ENCODE measurements at regions not wholly inside any gene's neighbourhood (a gene's known extent, or its start where the extent isn't known, plus 50 kb on each side); places are given as distances from the start of the nearest gene placed in this dataset.

DNA sequence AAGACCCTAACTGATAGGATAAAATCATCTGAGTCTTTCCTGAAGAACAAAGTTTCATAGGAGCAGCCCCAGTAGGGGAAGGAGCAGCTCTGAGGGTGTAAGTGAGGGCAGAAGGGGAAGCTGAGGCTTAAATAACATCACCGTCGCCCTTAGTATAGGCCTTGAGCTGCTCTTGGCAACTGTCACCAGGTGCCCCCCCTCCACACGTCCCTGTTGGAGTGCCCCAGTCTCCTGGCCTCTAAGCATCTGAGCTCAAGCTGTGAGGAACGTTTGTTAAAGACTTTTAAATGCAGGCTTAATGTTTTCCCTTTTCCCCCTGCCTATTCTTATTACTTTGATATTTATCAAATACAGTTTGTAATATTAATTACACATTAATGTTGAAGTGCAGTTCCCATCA is 170.6 kb downstream of the ZIC5 start:
- TF ChIP-seq, protein P1, sequence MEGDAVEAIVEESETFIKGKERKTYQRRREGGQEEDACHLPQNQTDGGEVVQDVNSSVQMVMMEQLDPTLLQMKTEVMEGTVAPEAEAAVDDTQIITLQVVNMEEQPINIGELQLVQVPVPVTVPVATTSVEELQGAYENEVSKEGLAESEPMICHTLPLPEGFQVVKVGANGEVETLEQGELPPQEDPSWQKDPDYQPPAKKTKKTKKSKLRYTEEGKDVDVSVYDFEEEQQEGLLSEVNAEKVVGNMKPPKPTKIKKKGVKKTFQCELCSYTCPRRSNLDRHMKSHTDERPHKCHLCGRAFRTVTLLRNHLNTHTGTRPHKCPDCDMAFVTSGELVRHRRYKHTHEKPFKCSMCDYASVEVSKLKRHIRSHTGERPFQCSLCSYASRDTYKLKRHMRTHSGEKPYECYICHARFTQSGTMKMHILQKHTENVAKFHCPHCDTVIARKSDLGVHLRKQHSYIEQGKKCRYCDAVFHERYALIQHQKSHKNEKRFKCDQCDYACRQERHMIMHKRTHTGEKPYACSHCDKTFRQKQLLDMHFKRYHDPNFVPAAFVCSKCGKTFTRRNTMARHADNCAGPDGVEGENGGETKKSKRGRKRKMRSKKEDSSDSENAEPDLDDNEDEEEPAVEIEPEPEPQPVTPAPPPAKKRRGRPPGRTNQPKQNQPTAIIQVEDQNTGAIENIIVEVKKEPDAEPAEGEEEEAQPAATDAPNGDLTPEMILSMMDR (IDR thresholded peaks at IDR 0.05): no peak
- no peak for TF ChIP-seq POLR2A (IDR thresholded peaks at IDR 0.05)
